GM18505 (cell line): ENCODE measurements at regions not wholly inside any gene's neighbourhood (a gene's known extent, or its start where the extent isn't known, plus 50 kb on each side); places are given as distances from the start of the nearest gene placed in this dataset.

Source experiments
- ATAC-seq: cut with Tn5 transposase; IDR thresholded peaks from one replicate; pipeline ENCODE4 v1.9.1; 2021; ENCODE audit not compliant: unreplicated experiment
- POLR2A ChIP-seq: IDR thresholded peaks from 4 replicates; pipeline ENCODE4 v1.6.1; 2011; ENCODE audit warnings: borderline replicate concordance; ENCODE audit not compliant: insufficient read depth, insufficient read length; ENCODE audit errors: extremely low read depth

GRCh38 chr2:5562426-5562825 lies 129.8 kb upstream of the SOX11 start:
- no peak for ATAC-seq
- TF ChIP-seq POLR2A, result no peak

- ATAC-seq, result no peak
- no peak for TF ChIP-seq POLR2A
These were observed 129.3 kb upstream of the SOX11 start for GRCh38 chr2:5562865-5563264.

- TF ChIP-seq POLR2A, result no peak
- ATAC-seq, result no peak
These were observed 128.8 kb upstream of the SOX11 start for GRCh38 chr2:5563411-5563810.

GRCh38 chr2:5569256-5569655 lies 122.9 kb upstream of the SOX11 start:
- ATAC-seq, result no peak
- no peak for TF ChIP-seq POLR2A

- no peak for TF ChIP-seq POLR2A
- ATAC-seq, result no peak
These were observed 116.2 kb upstream of the SOX11 start for GRCh38 chr2:5576015-5576414.

GRCh38 chr2:5587766-5588165 lies 104.4 kb upstream of the SOX11 start:
- no peak for ATAC-seq
- TF ChIP-seq POLR2A, result no peak

- no peak for TF ChIP-seq POLR2A
- no peak for ATAC-seq
These were observed 103.6 kb upstream of the SOX11 start for GRCh38 chr2:5588601-5589000.

GRCh38 chr2:5589183-5589582 lies 103.0 kb upstream of the SOX11 start:
- ATAC-seq, result no peak
- TF ChIP-seq POLR2A, result no peak

GRCh38 chr2:5590886-5591285 lies 101.3 kb upstream of the SOX11 start:
- TF ChIP-seq POLR2A, result no peak
- ATAC-seq, result no peak

GRCh38 chr2:5592916-5593315 lies 99.3 kb upstream of the SOX11 start:
- no peak for ATAC-seq
- no peak for TF ChIP-seq POLR2A

- ATAC-seq, result no peak
- TF ChIP-seq POLR2A, result no peak
These were observed 97.9 kb upstream of the SOX11 start for GRCh38 chr2:5594249-5594695.

- no peak for TF ChIP-seq POLR2A
- no peak for ATAC-seq
These were observed 95.3 kb upstream of the SOX11 start for GRCh38 chr2:5596868-5597267.

GRCh38 chr2:5598156-5598555 lies 94.0 kb upstream of the SOX11 start:
- no peak for ATAC-seq
- TF ChIP-seq POLR2A, result no peak

GRCh38 chr2:5609201-5609600 lies 83.0 kb upstream of the SOX11 start:
- ATAC-seq, result no peak
- no peak for TF ChIP-seq POLR2A

- ATAC-seq, result no peak
- no peak for TF ChIP-seq POLR2A
These were observed 79.5 kb upstream of the SOX11 start for GRCh38 chr2:5612666-5613065.
